NCI-H1048 (cell line): ENCODE measurements at regions not wholly inside any gene's neighbourhood (a gene's known extent, or its start where the extent isn't known, plus 50 kb on each side); places are given as distances from the start of the nearest gene placed in this dataset.
"Not testable (repeated sequence)": the region's sequence is repeated elsewhere in the genome, so short reads cannot be mapped to it uniquely, and the experiment has no call there.

ENCODE experiments used
- DNase-seq: peaks from one replicate; lab custom pipeline; 2025; lab: John Stamatoyannopoulos, UW

- DNase-seq: no peak
Measured at GRCh38 chr6:10128721-10129120, 286.2 kb downstream of the TFAP2A start.

GRCh38 chr6:10122164-10122563 lies 292.7 kb downstream of the TFAP2A start:
- no peak for DNase-seq

GRCh38 chr6:10112871-10113549 lies 301.9 kb downstream of the TFAP2A start:
- no peak for DNase-seq

- DNase-seq: no peak
Measured at GRCh38 chr6:10111975-10112374, 302.9 kb downstream of the TFAP2A start.

GRCh38 chr6:10101551-10102252 lies 313.2 kb downstream of the TFAP2A start:
- no peak for DNase-seq

GRCh38 chr6:10099529-10100140 lies 315.2 kb downstream of the TFAP2A start:
- DNase-seq: no peak

- no peak for DNase-seq
Measured at GRCh38 chr6:10098756-10099528, 315.9 kb downstream of the TFAP2A start.

GRCh38 chr6:10093282-10093681 lies 321.6 kb downstream of the TFAP2A start:
- no peak for DNase-seq

GRCh38 chr6:10084111-10084986 lies 330.5 kb downstream of the TFAP2A start:
- no peak for DNase-seq

GRCh38 chr6:10082385-10082784 lies 332.5 kb downstream of the TFAP2A start:
- DNase-seq: no peak

- no peak for DNase-seq
Measured at GRCh38 chr6:10081957-10082356, 332.9 kb downstream of the TFAP2A start.

- DNase-seq: no peak
Measured at GRCh38 chr6:10081075-10081474, 333.8 kb downstream of the TFAP2A start.

GRCh38 chr6:10080561-10080960 lies 334.3 kb downstream of the TFAP2A start:
- no peak for DNase-seq

GRCh38 chr6:10078581-10078980 lies 336.3 kb downstream of the TFAP2A start:
- DNase-seq: no peak

- DNase-seq: not testable (repeated sequence)
Measured at GRCh38 chr6:10074726-10075125, 340.1 kb downstream of the TFAP2A start.

GRCh38 chr6:10073341-10073740 lies 341.5 kb downstream of the TFAP2A start:
- no peak for DNase-seq

GRCh38 chr6:10071631-10072220 lies 343.1 kb downstream of the TFAP2A start:
- DNase-seq: no peak

GRCh38 chr6:10060004-10060403 lies 354.9 kb downstream of the TFAP2A start:
- DNase-seq: no peak

GRCh38 chr6:10054672-10055071 lies 360.2 kb downstream of the TFAP2A start:
- no peak for DNase-seq

- no peak for DNase-seq
Measured at GRCh38 chr6:10051283-10051682, 363.6 kb downstream of the TFAP2A start.
